SK-N-SH (cell line): ENCODE measurements at regions not wholly inside any gene's neighbourhood (a gene's known extent, or its start where the extent isn't known, plus 50 kb on each side); places are given as distances from the start of the nearest gene placed in this dataset.
"Not testable (repeated sequence)": the region's sequence is repeated elsewhere in the genome, so short reads cannot be mapped to it uniquely, and the experiment has no call there.

ENCODE experiments used
- EZH2phosphoT487 ChIP-seq: fragments of 200-600 bp; sonication (generic); IDR thresholded peaks from 2 replicates; pipeline ENCODE4 v1.6.1; 2017; ENCODE audit warnings: low read depth, mixed run types, mild to moderate bottlenecking, antibody characterized with exemption, moderate library complexity, borderline replicate concordance
- GABPA ChIP-seq: IDR thresholded peaks from 2 replicates; pipeline ENCODE4 v1.4.0; 2012; ENCODE audit warnings: low read depth, mild to moderate bottlenecking
- POLR2AphosphoS5 ChIP-seq: IDR thresholded peaks from 2 replicates; pipeline ENCODE4 v1.6.1; 2012; ENCODE audit warnings: low read depth, low read length
- RFX5 ChIP-seq: IDR thresholded peaks from 2 replicates; pipeline ENCODE4 v1.6.1; 2012; ENCODE audit warnings: mild to moderate bottlenecking, improper control_type of control experiment, low read length
- SIN3A ChIP-seq: IDR thresholded peaks from 2 replicates; pipeline ENCODE4 v1.6.1; 2012; ENCODE audit warnings: low read depth, mild to moderate bottlenecking, low read length, moderate library complexity, borderline replicate concordance
- TAF1 ChIP-seq: IDR thresholded peaks from 2 replicates; pipeline ENCODE4 v1.6.1; 2012; ENCODE audit warnings: low read depth, mild to moderate bottlenecking, low read length, moderate library complexity, borderline replicate concordance
- TCF12 ChIP-seq: IDR thresholded peaks from 2 replicates; pipeline ENCODE4 v1.4.0; 2012
- YY1 ChIP-seq: IDR thresholded peaks from 2 replicates; pipeline ENCODE4 v1.4.0; 2012; ENCODE audit warnings: low read depth, mild to moderate bottlenecking
- ZBTB33 ChIP-seq: IDR thresholded peaks from 2 replicates; pipeline ENCODE4 v1.4.0; 2012; ENCODE audit warnings: low read depth, borderline replicate concordance
- TF ChIP-seq, protein P1 (sequence below): fragments of 200-600 bp; sonication (generic); IDR thresholded peaks from 2 replicates; pipeline ENCODE4 v1.6.1; 2017; ENCODE audit warnings: antibody characterized with exemption, mild to moderate bottlenecking, moderate library complexity
- TF ChIP-seq, protein P2 (sequence below): fragments of 150-350 bp; IDR thresholded peaks from 2 replicates; pipeline ENCODE4 v1.6.1; 2016; ENCODE audit warnings: mild to moderate bottlenecking, low read depth, low read length

DNA sequence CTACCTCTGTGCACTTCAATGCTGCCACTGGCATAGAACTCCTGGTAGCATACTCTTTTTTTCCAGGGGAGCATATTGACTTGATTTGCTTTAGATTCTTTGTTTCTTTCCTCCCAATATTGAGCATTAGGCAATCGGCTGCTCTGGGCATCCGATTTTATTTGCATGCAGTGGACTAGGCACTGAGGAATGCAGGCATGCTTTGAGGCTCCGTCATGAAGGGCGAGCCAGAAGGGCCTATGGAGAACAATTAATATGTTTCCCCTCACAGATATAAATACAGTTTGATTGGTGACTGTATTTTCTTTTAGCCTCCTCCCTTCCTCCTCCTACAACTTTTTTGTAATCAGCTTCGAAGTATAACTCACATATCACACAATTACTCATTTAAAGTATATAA lies 1918.2 kb downstream of the KHDRBS2 start:
- TF ChIP-seq POLR2AphosphoS5, YY1, TCF12, RFX5, EZH2phosphoT487, ZBTB33, SIN3A, TAF1, GABPA: not testable (repeated sequence)
- TF ChIP-seq, protein P1, sequence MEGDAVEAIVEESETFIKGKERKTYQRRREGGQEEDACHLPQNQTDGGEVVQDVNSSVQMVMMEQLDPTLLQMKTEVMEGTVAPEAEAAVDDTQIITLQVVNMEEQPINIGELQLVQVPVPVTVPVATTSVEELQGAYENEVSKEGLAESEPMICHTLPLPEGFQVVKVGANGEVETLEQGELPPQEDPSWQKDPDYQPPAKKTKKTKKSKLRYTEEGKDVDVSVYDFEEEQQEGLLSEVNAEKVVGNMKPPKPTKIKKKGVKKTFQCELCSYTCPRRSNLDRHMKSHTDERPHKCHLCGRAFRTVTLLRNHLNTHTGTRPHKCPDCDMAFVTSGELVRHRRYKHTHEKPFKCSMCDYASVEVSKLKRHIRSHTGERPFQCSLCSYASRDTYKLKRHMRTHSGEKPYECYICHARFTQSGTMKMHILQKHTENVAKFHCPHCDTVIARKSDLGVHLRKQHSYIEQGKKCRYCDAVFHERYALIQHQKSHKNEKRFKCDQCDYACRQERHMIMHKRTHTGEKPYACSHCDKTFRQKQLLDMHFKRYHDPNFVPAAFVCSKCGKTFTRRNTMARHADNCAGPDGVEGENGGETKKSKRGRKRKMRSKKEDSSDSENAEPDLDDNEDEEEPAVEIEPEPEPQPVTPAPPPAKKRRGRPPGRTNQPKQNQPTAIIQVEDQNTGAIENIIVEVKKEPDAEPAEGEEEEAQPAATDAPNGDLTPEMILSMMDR, result not testable (repeated sequence)
- TF ChIP-seq, protein P2, sequence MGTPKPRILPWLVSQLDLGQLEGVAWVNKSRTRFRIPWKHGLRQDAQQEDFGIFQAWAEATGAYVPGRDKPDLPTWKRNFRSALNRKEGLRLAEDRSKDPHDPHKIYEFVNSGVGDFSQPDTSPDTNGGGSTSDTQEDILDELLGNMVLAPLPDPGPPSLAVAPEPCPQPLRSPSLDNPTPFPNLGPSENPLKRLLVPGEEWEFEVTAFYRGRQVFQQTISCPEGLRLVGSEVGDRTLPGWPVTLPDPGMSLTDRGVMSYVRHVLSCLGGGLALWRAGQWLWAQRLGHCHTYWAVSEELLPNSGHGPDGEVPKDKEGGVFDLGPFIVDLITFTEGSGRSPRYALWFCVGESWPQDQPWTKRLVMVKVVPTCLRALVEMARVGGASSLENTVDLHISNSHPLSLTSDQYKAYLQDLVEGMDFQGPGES, result not testable (repeated sequence)
